NB4 (cell line): ENCODE measurements at regions not wholly inside any gene's neighbourhood (a gene's known extent, or its start where the extent isn't known, plus 50 kb on each side); places are given as distances from the start of the nearest gene placed in this dataset.

Experiments used
- CTCF ChIP-seq: IDR thresholded peaks from one replicate; pipeline ENCODE4 v1.5.1; 2012; ENCODE audit warnings: low read depth, low read length
- POLR2A ChIP-seq: IDR thresholded peaks from 2 replicates; pipeline ENCODE4 v1.6.1; 2011; ENCODE audit warnings: mild to moderate bottlenecking; ENCODE audit not compliant: insufficient read length; ENCODE audit errors: extremely low read depth
- TF ChIP-seq, protein P1 (sequence below): IDR thresholded peaks from 2 replicates; pipeline ENCODE4 v1.6.1; 2011; ENCODE audit warnings: low read depth, low read length

DNA sequence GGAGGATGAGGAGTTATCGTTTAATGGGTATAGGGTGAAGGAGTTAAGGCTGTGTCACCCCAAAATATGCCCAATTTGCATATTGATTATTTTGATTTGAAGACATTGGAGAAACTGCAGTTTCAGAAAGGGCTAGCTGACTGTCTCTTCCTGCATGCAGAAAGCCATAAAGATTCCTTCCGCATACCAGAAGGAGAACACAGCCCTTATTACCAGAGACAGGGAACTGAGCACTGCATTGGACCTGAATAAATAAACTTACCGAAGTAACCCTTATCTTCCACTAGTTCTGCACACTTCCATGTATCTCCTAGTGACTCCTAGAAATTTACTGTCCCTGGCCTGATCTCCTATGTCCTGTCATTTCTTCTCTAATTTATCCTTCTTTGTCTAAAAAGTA, 821.9 kb upstream of the AUTS2 start:
- TF ChIP-seq CTCF (no peak), POLR2A (no peak)
- TF ChIP-seq, protein P1, sequence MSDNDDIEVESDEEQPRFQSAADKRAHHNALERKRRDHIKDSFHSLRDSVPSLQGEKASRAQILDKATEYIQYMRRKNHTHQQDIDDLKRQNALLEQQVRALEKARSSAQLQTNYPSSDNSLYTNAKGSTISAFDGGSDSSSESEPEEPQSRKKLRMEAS = no peak
